GM21381 (cell line): ENCODE measurements at regions not wholly inside any gene's neighbourhood (a gene's known extent, or its start where the extent isn't known, plus 50 kb on each side); places are given as distances from the start of the nearest gene placed in this dataset.

Source experiments
- ATAC-seq: cut with Tn5 transposase; IDR thresholded peaks from one replicate; pipeline ENCODE4 v1.9.1; 2021; ENCODE audit warnings: mild to moderate bottlenecking, moderate library complexity; ENCODE audit not compliant: unreplicated experiment

GRCh38 chr9:82565188-82565969 lies 497.6 kb downstream of the RASEF start:
- no peak for ATAC-seq

- no peak for ATAC-seq
Observed at GRCh38 chr9:82567953-82568352, 495.0 kb downstream of the RASEF start.

- ATAC-seq, result no peak
Observed at GRCh38 chr9:82570226-82570625, 492.7 kb downstream of the RASEF start.

- ATAC-seq, result no peak
Observed at GRCh38 chr9:82571540-82571939, 491.4 kb downstream of the RASEF start.

- ATAC-seq, result no peak
Observed at GRCh38 chr9:82572146-82572545, 490.8 kb downstream of the RASEF start.

GRCh38 chr9:82574911-82575310 lies 488.0 kb downstream of the RASEF start:
- no peak for ATAC-seq

- no peak for ATAC-seq
Observed at GRCh38 chr9:82580921-82581320, 482.0 kb downstream of the RASEF start.

GRCh38 chr9:82581516-82581915 lies 481.4 kb downstream of the RASEF start:
- ATAC-seq, result no peak

GRCh38 chr9:82581935-82582334 lies 481.0 kb downstream of the RASEF start:
- no peak for ATAC-seq

- ATAC-seq, result no peak
Observed at GRCh38 chr9:82582693-82583092, 480.2 kb downstream of the RASEF start.

GRCh38 chr9:82583524-82583923 lies 479.4 kb downstream of the RASEF start:
- no peak for ATAC-seq

GRCh38 chr9:82584349-82584863 lies 478.5 kb downstream of the RASEF start:
- no peak for ATAC-seq

GRCh38 chr9:82586918-82587356 lies 476.0 kb downstream of the RASEF start:
- ATAC-seq, result no peak

- no peak for ATAC-seq
Observed at GRCh38 chr9:82588301-82589180, 474.4 kb downstream of the RASEF start.

- no peak for ATAC-seq
Observed at GRCh38 chr9:82590845-82591244, 472.1 kb downstream of the RASEF start.

- no peak for ATAC-seq
Observed at GRCh38 chr9:82593501-82593900, 469.4 kb downstream of the RASEF start.

GRCh38 chr9:82597241-82598203 lies 465.4 kb downstream of the RASEF start:
- ATAC-seq, result no peak

GRCh38 chr9:82598241-82599039 lies 464.5 kb downstream of the RASEF start:
- ATAC-seq, result no peak

- no peak for ATAC-seq
Observed at GRCh38 chr9:82599336-82599949, 463.5 kb downstream of the RASEF start.
